NOMO-1 (cell line): ENCODE measurements at regions not wholly inside any gene's neighbourhood (a gene's known extent, or its start where the extent isn't known, plus 50 kb on each side); places are given as distances from the start of the nearest gene placed in this dataset.
A peak's percentile ranks its signal among the peaks of the same experiment; 100 is the strongest.

Experiments
- DNase-seq, 2 experiments: peaks; one replicate each; lab custom pipeline; 2025; ENCODE audit not compliant: unreplicated experiment in 2 of 2; lab: John Stamatoyannopoulos, UW

- DNase-seq = no peak
These were observed 68.5 kb downstream of the EFNB1 start for GRCh38 chrX:68897118-68897945.

DNA sequence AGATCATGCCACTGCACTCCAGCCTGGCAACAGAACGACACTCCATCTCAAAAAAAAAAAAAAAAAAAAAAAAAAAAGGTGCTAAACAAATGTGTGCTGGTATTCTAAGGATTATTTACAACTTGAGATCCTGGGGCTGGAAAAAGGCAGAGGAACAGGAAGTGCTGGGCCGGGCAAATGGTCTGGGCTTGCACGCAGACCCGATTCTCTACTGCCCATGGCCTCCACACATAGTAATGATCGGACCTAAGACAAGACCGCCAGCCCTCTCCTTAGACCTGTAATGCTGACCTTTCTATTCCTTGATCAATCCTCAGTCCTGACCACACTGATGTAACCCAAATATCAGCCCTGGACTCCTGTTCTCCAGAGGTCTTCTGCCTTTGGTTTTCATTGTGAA, 67.8 kb downstream of the EFNB1 start:
- DNase-seq = no peak

GRCh38 chrX:68895778-68896177, 67.0 kb downstream of the EFNB1 start:
- no peak for DNase-seq

- no peak for DNase-seq
These were observed 66.5 kb downstream of the EFNB1 start for GRCh38 chrX:68895341-68895755.

- peak; percentile 61 to 67 for DNase-seq
These were observed 65.9 kb downstream of the EFNB1 start for GRCh38 chrX:68894513-68895340.

GRCh38 chrX:68894142-68894512, 65.3 kb downstream of the EFNB1 start:
- DNase-seq = no peak

DNA sequence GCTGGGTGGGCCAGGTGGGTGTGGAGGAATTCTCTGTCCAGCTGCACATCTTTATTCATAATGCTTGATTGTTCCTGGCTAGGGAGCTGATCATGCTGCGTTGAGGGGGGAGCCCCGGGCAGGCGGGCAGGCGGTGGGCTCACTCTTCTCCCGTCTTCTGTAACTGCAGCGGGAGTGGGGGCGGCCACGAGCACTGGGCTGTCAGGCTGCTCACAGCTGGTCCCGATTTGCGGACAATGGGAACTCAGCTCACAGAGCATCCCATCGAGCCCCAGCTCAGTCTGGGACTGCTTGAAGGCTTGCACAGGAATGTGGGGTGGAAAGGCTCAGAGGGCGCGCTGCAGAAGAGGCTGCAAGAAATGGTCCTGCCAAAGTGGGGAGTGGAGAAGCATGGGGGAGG, 63.8 kb downstream of the EFNB1 start:
- DNase-seq = no peak

GRCh38 chrX:68892134-68892533, 63.3 kb downstream of the EFNB1 start:
- DNase-seq = no peak
